Mucosa of descending colon (tissue), 3 donors: ENCODE measurements at regions not wholly inside any gene's neighbourhood (a gene's known extent, or its start where the extent isn't known, plus 50 kb on each side); places are given as distances from the start of the nearest gene placed in this dataset.

Source experiments
- ATAC-seq: fragments of 200-7000 bp; cut with Tn5 transposase; one replicate; pipeline ENCODE4 v1.9.1; 2020; ENCODE audit warnings: mild to moderate bottlenecking, moderate library complexity
- DNase-seq, 3 donors: peaks; one replicate each; pipeline ENCODE4 v3.0.0-alpha.2; 2020
- H3K36me3 ChIP-seq: fragments of 200-600 bp; one replicate; pipeline ENCODE4 v1.8.0; 2021; ENCODE audit warnings: low read depth, mild to moderate bottlenecking
- H3K4me1 ChIP-seq: fragments of 200-600 bp; one replicate; pipeline ENCODE4 v1.8.0; 2021; ENCODE audit warnings: low read depth, mild to moderate bottlenecking
- H3K4me3 ChIP-seq: fragments of 200-600 bp; one replicate; pipeline ENCODE4 v1.8.0; 2021; ENCODE audit warnings: mild to moderate bottlenecking
- H3K9me3 ChIP-seq: fragments of 200-600 bp; one replicate; pipeline ENCODE4 v1.8.0; 2021; ENCODE audit warnings: mild to moderate bottlenecking
- CTCF ChIP-seq: fragments of 200-600 bp; IDR thresholded peaks from one replicate; pipeline ENCODE4 v1.8.0; 2022; ENCODE audit warnings: antibody characterized with exemption, mild to moderate bottlenecking
- intact Hi-C, 2 donors: fragments of 100-400 bp; cut with DNase I in 1 of 2; cut with micrococcal nuclease in 1 of 2; formaldehyde crosslinking; loops; one replicate each; pipeline versions ENCODE4 v1.11.0 to v1.11.1; 2022; cut with DNase I, micrococcal nuclease
- donor health status: DM: no; HTN: no; CAD: no; lungs with moderate emphysema.
- donor health status: DM: no; HTN: no; CAD: no.
- donor health status: DM: no; HTN: yes; CAD: no.

GRCh38 chr4:98720871-98721480 is 62.6 kb upstream of the TSPAN5 start:
- Histone ChIP-seq H3K9me3 (peaks cover 3% of the 10 kb centered on the region), H3K4me3 (no peak overlapping the region), H3K4me1 (no peaks in the 10 kb centered on the region), H3K36me3 (no peaks in the 10 kb centered on the region)
- ATAC-seq (no peak), DNase-seq (no peak)
- intact Hi-C loops: no loop called here
- TF ChIP-seq CTCF: no peak

- intact Hi-C loops: no loop called here
- TF ChIP-seq CTCF: no peak
- H3K4me1 ChIP-seq: no peaks in the 10 kb centered on the region
- H3K9me3 ChIP-seq: no peaks in the 10 kb centered on the region
- ATAC-seq: no peak
- DNase-seq: no peak
- H3K4me3 ChIP-seq: no peak overlapping the region
- no peaks in the 10 kb centered on the region for H3K36me3 ChIP-seq
Observed at GRCh38 chr4:98716796-98717195, 58.4 kb upstream of the TSPAN5 start.

- H3K36me3 ChIP-seq: no peaks in the 10 kb centered on the region
- DNase-seq (no peak), ATAC-seq (no peak)
- no peak overlapping the region for H3K4me3 ChIP-seq
- intact Hi-C loops: no loop called here
- no peak for TF ChIP-seq CTCF
- no peaks in the 10 kb centered on the region for H3K9me3 ChIP-seq
- H3K4me1 ChIP-seq: no peaks in the 10 kb centered on the region
Observed at GRCh38 chr4:98712607-98713006, 54.2 kb upstream of the TSPAN5 start.

- no peak for DNase-seq
- TF ChIP-seq CTCF: no peak
- no peak for ATAC-seq
- Histone ChIP-seq H3K4me1 (no peaks in the 10 kb centered on the region), H3K4me3 (no peak overlapping the region), H3K9me3 (no peaks in the 10 kb centered on the region), H3K36me3 (no peaks in the 10 kb centered on the region)
- intact Hi-C loops: no loop called here
Observed at GRCh38 chr4:98711526-98711925, 53.1 kb upstream of the TSPAN5 start.

- TF ChIP-seq CTCF: no peak
- no peaks in the 10 kb centered on the region for H3K9me3 ChIP-seq
Observed at GRCh38 chr4:98710831-98711230, 52.4 kb upstream of the TSPAN5 start.

More at GRCh38 chr4:98710831-98711230, 52.4 kb upstream of the TSPAN5 start:
- intact Hi-C loops: no loop called here
- no peaks in the 10 kb centered on the region for H3K4me1 ChIP-seq
- ATAC-seq (no peak), DNase-seq (no peak)
- H3K36me3 ChIP-seq: no peaks in the 10 kb centered on the region
- no peak overlapping the region for H3K4me3 ChIP-seq
